WTC11 (cell line): ENCODE measurements at regions not wholly inside any gene's neighbourhood (a gene's known extent, or its start where the extent isn't known, plus 50 kb on each side); places are given as distances from the start of the nearest gene placed in this dataset.

Source experiments
- ATAC-seq: fragments of 200-7000 bp; cut with Tn5 transposase; 2 replicates; pipeline ENCODE4 v1.10.0; 2021; ENCODE audit warnings: mild to moderate bottlenecking, moderate library complexity
- CTCF ChIA-PET: fragments of 300-600 bp; sonication (Branson Sonifier 250); formaldehyde crosslinking; loops from one replicate; lab custom pipeline; 2021; ENCODE audit warnings: antibody characterized with exemption; lab: Charles Lee
- POLR2A ChIA-PET: fragments of 350-600 bp; sonication (Branson Sonifier 250); formaldehyde crosslinking; loops from one replicate; lab custom pipeline; 2021; ENCODE audit warnings: antibody characterized with exemption; lab: Charles Lee
- DNase-seq: peaks from one replicate; pipeline ENCODE4 v3.0.0; 2021; ENCODE audit warnings: low spot score
- H3K27ac Mint-ChIP-seq: 2 replicates; pipeline ENCODE4 v1.8.0; 2021; ENCODE audit warnings: mixed read lengths
- H3K27me3 Mint-ChIP-seq: 2 replicates; pipeline ENCODE4 v1.8.0; 2021; ENCODE audit warnings: low read depth, mild to moderate bottlenecking, moderate library complexity, mixed read lengths
- H3K36me3 Mint-ChIP-seq: 2 replicates; pipeline ENCODE4 v1.8.0; 2021; ENCODE audit warnings: mixed read lengths
- H3K4me1 Mint-ChIP-seq: 2 replicates; pipeline ENCODE4 v1.8.0; 2022; ENCODE audit warnings: mixed read lengths
- H3K4me3 Mint-ChIP-seq: 2 replicates; pipeline ENCODE4 v1.8.0; 2021; ENCODE audit warnings: mild to moderate bottlenecking, moderate library complexity, mixed read lengths
- H3K9me3 Mint-ChIP-seq: 2 replicates; pipeline ENCODE4 v1.8.0; 2021; ENCODE audit warnings: mixed read lengths
- CREM ChIP-seq: sonication (generic); formaldehyde crosslinking; IDR thresholded peaks from 2 replicates; pipeline ENCODE4 v1.8.1; 2022; ENCODE audit warnings: mild to moderate bottlenecking, missing genetic modification reagents, moderate library complexity
- FOXK1 ChIP-seq: sonication (generic); formaldehyde crosslinking; IDR thresholded peaks from 2 replicates; pipeline ENCODE4 v1.8.0; 2022; ENCODE audit warnings: mild to moderate bottlenecking, moderate library complexity, missing genetic modification reagents
- FOXP1 ChIP-seq: sonication (generic); formaldehyde crosslinking; IDR thresholded peaks from 2 replicates; pipeline ENCODE4 v1.8.0; 2022; ENCODE audit warnings: missing genetic modification reagents, mild to moderate bottlenecking, moderate library complexity, borderline replicate concordance
- GABPB1 ChIP-seq: sonication (generic); formaldehyde crosslinking; IDR thresholded peaks from 2 replicates; pipeline ENCODE4 v1.8.1; 2023; ENCODE audit warnings: mild to moderate bottlenecking, missing genetic modification reagents
- HMGA2 ChIP-seq: fragments of 250-450 bp; sonication (Bioruptor Pico); IDR thresholded peaks from 2 replicates; pipeline ENCODE4 v1.4.0; 2021; ENCODE audit warnings: mild to moderate bottlenecking, moderate library complexity
- JUN ChIP-seq: sonication (generic); formaldehyde crosslinking; IDR thresholded peaks from 2 replicates; pipeline ENCODE4 v1.8.0; 2023; ENCODE audit warnings: mild to moderate bottlenecking, missing genetic modification reagents
- SMAD4 ChIP-seq: sonication (generic); formaldehyde crosslinking; IDR thresholded peaks from 2 replicates; pipeline ENCODE4 v1.8.0; 2022; ENCODE audit warnings: mild to moderate bottlenecking, missing genetic modification reagents
- SOX15 ChIP-seq: fragments of 250-450 bp; sonication (Bioruptor Pico); IDR thresholded peaks from 2 replicates; pipeline ENCODE4 v1.9.0; 2021; ENCODE audit warnings: mild to moderate bottlenecking
- TEAD1 ChIP-seq: sonication (generic); formaldehyde crosslinking; IDR thresholded peaks from 2 replicates; pipeline ENCODE4 v1.8.0; 2022; ENCODE audit warnings: mild to moderate bottlenecking, missing genetic modification reagents
- TP53 ChIP-seq: sonication (generic); formaldehyde crosslinking; IDR thresholded peaks from 2 replicates; pipeline ENCODE4 v1.8.1; 2023; ENCODE audit warnings: mild to moderate bottlenecking, missing genetic modification reagents
- ZNF219 ChIP-seq: sonication (generic); formaldehyde crosslinking; IDR thresholded peaks from 2 replicates; pipeline ENCODE4 v1.8.0; 2023; ENCODE audit warnings: missing genetic modification reagents, mild to moderate bottlenecking, borderline replicate concordance
- ZNF416 ChIP-seq: fragments of 250-450 bp; sonication (Bioruptor Pico); IDR thresholded peaks from 2 replicates; pipeline ENCODE4 v1.9.0; 2021; ENCODE audit warnings: mild to moderate bottlenecking, inconsistent platforms
- ZNF423 ChIP-seq: fragments of 250-450 bp; sonication (Bioruptor Pico); IDR thresholded peaks from 2 replicates; pipeline ENCODE4 v2.1.2; 2022; ENCODE audit warnings: mild to moderate bottlenecking, moderate library complexity
- TF ChIP-seq, protein P1 (sequence below): fragments of 250-450 bp; sonication (Bioruptor Pico); IDR thresholded peaks from 2 replicates; pipeline ENCODE4 v1.8.0; 2021; ENCODE audit warnings: mild to moderate bottlenecking
- TF ChIP-seq, protein P2 (sequence below): fragments of 250-450 bp; sonication (Bioruptor Pico); IDR thresholded peaks from 2 replicates; pipeline ENCODE4 v1.9.0; 2021; ENCODE audit warnings: mild to moderate bottlenecking, borderline replicate concordance
- TF ChIP-seq, protein P3 (sequence below): sonication (generic); formaldehyde crosslinking; IDR thresholded peaks from 2 replicates; pipeline ENCODE4 v1.8.1; 2022; ENCODE audit warnings: missing genetic modification reagents, borderline replicate concordance
- TF ChIP-seq, protein P4 (sequence below): sonication (generic); formaldehyde crosslinking; IDR thresholded peaks from 2 replicates; pipeline ENCODE4 v1.8.1; 2022; ENCODE audit warnings: mild to moderate bottlenecking, missing genetic modification reagents, moderate library complexity, borderline replicate concordance
- TF ChIP-seq, protein P5 (sequence below): sonication (generic); formaldehyde crosslinking; IDR thresholded peaks from 2 replicates; pipeline ENCODE4 v1.8.0; 2022; ENCODE audit warnings: mild to moderate bottlenecking, missing genetic modification reagents
- TF ChIP-seq, protein P6 (sequence below): fragments of 250-450 bp; sonication (Bioruptor Pico); IDR thresholded peaks from 2 replicates; pipeline ENCODE4 v2.1.2; 2022; ENCODE audit warnings: mild to moderate bottlenecking, moderate library complexity

DNA sequence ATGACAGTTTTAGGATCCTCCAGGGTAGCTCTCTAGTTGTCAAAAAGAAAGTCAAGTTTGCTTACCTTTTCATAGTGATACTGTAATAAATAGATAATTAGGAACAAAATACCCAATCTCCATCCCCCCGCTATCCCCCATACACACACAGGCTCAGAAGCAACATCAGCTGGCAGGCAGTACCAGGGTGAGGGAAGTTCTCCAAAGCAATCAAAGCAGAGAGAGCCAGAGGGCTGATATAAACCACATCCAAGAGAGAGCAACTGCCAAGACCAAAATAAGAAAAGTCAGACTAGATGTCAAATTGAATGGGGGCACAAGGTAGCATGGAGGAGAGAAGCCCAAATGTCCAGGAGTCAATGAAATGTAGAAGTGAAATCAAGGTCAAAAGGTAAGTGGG is 80.2 kb upstream of the PTPRR start (continued):
- TF ChIP-seq, protein P1, sequence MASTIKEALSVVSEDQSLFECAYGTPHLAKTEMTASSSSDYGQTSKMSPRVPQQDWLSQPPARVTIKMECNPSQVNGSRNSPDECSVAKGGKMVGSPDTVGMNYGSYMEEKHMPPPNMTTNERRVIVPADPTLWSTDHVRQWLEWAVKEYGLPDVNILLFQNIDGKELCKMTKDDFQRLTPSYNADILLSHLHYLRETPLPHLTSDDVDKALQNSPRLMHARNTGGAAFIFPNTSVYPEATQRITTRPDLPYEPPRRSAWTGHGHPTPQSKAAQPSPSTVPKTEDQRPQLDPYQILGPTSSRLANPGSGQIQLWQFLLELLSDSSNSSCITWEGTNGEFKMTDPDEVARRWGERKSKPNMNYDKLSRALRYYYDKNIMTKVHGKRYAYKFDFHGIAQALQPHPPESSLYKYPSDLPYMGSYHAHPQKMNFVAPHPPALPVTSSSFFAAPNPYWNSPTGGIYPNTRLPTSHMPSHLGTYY (CRISPR knock-in tag): no peak
- no peak for TF ChIP-seq TEAD1 (CRISPR knock-in tag)

DNA sequence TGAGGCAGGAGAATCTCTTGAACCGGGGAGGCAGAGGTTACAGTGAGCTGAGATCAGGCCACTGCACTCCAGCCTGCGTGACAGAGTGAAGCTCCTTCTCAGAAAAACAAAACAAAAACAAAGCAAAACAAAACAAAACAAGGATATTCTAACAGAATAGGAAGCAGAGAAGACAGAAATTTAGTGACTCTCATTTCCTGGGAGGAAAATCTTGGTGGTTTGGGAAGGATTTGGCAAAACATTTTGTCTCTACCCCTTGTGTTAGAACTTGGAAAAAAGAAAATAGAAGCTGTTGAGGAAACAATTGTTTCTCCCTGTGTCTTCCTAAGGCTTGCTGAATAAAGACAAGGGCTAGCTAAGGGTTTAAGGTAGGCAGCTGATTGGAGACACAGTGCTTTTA is 79.7 kb upstream of the PTPRR start:
- no peak for DNase-seq
- no peaks in the 10 kb centered on the region for H3K36me3 Mint-ChIP-seq
- ChIA-PET CTCF (interaction anchor here (0.6 kb wide), 1 partner anchor 801 kb away, joined by 4 read pairs; no protein-coding TSS in a partner anchor), POLR2A (no interaction called here)
- TF ChIP-seq FOXP1 (CRISPR knock-in tag) (no peak), ZNF416 (CRISPR knock-in tag) (no peak), JUN (no peak), ZNF219 (CRISPR knock-in tag) (no peak), SMAD4 (no peak), ZNF423 (CRISPR knock-in tag) (no peak), FOXK1 (no peak), CREM (no peak), HMGA2 (no peak), TP53 (CRISPR knock-in tag) (no peak), GABPB1 (CRISPR knock-in tag) (no peak), SOX15 (CRISPR knock-in tag) (no peak)
- TF ChIP-seq, protein P2, sequence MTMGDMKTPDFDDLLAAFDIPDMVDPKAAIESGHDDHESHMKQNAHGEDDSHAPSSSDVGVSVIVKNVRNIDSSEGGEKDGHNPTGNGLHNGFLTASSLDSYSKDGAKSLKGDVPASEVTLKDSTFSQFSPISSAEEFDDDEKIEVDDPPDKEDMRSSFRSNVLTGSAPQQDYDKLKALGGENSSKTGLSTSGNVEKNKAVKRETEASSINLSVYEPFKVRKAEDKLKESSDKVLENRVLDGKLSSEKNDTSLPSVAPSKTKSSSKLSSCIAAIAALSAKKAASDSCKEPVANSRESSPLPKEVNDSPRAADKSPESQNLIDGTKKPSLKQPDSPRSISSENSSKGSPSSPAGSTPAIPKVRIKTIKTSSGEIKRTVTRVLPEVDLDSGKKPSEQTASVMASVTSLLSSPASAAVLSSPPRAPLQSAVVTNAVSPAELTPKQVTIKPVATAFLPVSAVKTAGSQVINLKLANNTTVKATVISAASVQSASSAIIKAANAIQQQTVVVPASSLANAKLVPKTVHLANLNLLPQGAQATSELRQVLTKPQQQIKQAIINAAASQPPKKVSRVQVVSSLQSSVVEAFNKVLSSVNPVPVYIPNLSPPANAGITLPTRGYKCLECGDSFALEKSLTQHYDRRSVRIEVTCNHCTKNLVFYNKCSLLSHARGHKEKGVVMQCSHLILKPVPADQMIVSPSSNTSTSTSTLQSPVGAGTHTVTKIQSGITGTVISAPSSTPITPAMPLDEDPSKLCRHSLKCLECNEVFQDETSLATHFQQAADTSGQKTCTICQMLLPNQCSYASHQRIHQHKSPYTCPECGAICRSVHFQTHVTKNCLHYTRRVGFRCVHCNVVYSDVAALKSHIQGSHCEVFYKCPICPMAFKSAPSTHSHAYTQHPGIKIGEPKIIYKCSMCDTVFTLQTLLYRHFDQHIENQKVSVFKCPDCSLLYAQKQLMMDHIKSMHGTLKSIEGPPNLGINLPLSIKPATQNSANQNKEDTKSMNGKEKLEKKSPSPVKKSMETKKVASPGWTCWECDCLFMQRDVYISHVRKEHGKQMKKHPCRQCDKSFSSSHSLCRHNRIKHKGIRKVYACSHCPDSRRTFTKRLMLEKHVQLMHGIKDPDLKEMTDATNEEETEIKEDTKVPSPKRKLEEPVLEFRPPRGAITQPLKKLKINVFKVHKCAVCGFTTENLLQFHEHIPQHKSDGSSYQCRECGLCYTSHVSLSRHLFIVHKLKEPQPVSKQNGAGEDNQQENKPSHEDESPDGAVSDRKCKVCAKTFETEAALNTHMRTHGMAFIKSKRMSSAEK (CRISPR knock-in tag): no peak
- TF ChIP-seq, protein P3, sequence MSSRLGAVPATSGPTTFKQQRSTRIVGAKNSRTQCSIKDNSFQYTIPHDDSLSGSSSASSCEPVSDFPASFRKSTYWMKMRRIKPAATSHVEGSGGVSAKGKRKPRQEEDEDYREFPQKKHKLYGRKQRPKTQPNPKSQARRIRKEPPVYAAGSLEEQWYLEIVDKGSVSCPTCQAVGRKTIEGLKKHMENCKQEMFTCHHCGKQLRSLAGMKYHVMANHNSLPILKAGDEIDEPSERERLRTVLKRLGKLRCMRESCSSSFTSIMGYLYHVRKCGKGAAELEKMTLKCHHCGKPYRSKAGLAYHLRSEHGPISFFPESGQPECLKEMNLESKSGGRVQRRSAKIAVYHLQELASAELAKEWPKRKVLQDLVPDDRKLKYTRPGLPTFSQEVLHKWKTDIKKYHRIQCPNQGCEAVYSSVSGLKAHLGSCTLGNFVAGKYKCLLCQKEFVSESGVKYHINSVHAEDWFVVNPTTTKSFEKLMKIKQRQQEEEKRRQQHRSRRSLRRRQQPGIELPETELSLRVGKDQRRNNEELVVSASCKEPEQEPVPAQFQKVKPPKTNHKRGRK (CRISPR knock-in tag): no peak
- TF ChIP-seq, protein P4, sequence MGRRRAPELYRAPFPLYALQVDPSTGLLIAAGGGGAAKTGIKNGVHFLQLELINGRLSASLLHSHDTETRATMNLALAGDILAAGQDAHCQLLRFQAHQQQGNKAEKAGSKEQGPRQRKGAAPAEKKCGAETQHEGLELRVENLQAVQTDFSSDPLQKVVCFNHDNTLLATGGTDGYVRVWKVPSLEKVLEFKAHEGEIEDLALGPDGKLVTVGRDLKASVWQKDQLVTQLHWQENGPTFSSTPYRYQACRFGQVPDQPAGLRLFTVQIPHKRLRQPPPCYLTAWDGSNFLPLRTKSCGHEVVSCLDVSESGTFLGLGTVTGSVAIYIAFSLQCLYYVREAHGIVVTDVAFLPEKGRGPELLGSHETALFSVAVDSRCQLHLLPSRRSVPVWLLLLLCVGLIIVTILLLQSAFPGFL (CRISPR knock-in tag): no peak
- TF ChIP-seq, protein P5, sequence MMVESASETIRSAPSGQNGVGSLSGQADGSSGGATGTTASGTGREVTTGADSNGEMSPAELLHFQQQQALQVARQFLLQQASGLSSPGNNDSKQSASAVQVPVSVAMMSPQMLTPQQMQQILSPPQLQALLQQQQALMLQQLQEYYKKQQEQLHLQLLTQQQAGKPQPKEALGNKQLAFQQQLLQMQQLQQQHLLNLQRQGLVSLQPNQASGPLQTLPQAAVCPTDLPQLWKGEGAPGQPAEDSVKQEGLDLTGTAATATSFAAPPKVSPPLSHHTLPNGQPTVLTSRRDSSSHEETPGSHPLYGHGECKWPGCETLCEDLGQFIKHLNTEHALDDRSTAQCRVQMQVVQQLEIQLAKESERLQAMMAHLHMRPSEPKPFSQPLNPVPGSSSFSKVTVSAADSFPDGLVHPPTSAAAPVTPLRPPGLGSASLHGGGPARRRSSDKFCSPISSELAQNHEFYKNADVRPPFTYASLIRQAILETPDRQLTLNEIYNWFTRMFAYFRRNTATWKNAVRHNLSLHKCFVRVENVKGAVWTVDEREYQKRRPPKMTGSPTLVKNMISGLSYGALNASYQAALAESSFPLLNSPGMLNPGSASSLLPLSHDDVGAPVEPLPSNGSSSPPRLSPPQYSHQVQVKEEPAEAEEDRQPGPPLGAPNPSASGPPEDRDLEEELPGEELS: no peak
- TF ChIP-seq, protein P6, sequence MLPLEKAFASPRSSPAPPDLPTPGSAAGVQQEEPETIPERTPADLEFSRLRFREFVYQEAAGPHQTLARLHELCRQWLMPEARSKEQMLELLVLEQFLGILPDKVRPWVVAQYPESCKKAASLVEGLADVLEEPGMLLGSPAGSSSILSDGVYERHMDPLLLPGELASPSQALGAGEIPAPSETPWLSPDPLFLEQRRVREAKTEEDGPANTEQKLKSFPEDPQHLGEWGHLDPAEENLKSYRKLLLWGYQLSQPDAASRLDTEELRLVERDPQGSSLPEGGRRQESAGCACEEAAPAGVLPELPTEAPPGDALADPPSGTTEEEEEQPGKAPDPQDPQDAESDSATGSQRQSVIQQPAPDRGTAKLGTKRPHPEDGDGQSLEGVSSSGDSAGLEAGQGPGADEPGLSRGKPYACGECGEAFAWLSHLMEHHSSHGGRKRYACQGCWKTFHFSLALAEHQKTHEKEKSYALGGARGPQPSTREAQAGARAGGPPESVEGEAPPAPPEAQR (CRISPR knock-in tag): no peak
- no peaks in the 10 kb centered on the region for H3K27me3 Mint-ChIP-seq
- no peaks in the 10 kb centered on the region for H3K4me1 Mint-ChIP-seq
- H3K4me3 Mint-ChIP-seq: no peak overlapping the region
- no peak overlapping the region for H3K27ac Mint-ChIP-seq
- no peaks in the 10 kb centered on the region for H3K9me3 Mint-ChIP-seq
- ATAC-seq: no peak
